ENCODE measurements at regions not wholly inside any gene's neighbourhood (a gene's known extent, or its start where the extent isn't known, plus 50 kb on each side); places are given as distances from the start of the nearest gene placed in this dataset.
"Not testable (repeated sequence)": the region's sequence is repeated elsewhere in the genome, so short reads cannot be mapped to it uniquely, and the experiment has no call there.

DNA sequence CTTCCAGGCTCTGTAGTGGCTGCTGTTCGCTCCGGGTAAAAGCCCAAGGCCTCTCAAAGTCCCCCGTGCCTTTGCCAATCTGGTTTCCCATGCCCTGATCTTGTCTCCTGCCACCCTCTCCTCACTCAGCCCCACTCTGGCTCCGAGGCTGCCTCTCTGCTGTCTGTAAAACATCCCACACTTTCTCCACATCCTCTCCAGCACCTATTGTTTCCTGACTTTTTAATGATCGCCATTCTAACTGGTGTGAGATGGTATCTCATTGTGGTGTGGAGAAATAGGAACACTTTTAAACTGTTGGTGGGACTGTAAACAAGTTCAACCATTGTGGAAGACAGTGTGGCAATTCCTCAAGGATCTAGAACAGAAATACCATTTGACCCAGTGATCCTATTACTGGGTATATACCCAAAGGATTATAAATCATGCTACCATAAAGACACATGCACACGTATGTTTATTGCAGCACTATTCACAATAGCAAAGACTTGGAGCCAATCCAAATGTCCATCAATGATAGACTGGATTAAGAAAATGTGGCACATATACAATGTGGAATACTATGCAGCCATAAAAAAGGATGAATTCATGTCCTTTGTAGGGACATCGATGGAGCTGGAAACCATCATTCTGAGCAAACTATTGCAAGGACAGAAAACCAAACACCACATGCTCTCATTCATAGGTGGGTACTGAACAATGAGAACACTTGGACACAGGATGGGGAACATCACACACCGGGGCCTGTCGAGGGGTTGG lies 112.9 kb downstream of the VEGFA start:
- H4K20me1 ChIP-seq (ENCODE audit: control insufficient read depth, insufficient read depth); H3K79me2 ChIP-seq (ENCODE audit: control insufficient read depth, insufficient read depth, low read length); DNase-seq (ENCODE audit: low read depth, low spot score); H3K4me3 ChIP-seq; H3K9me3 ChIP-seq (replicated peaks; ENCODE audit: control insufficient read depth, insufficient read depth, low read length); FAIRE-seq; H3K9ac ChIP-seq (ENCODE audit: control insufficient read depth, insufficient read depth, low read length); intact Hi-C loops (cut with micrococcal nuclease; ENCODE audit: unreplicated experiment); H3K4me2 ChIP-seq (ENCODE audit: control insufficient read depth, insufficient read depth); BruUV-seq (replicated peaks); H3K36me3 ChIP-seq (ENCODE audit: control insufficient read depth in 2 of 2, insufficient read depth in 2 of 2, low read length in 1 of 2); H3K27me3 ChIP-seq (replicated peaks in 1 of 2; ENCODE audit: control insufficient read depth in 2 of 2, insufficient read depth in 2 of 2, low read length in 1 of 2); in situ Hi-C loops (cut with MboI); H2AFZ ChIP-seq (ENCODE audit: control insufficient read depth, low read depth, low read length); H3K27ac ChIP-seq (ENCODE audit: control insufficient read depth, insufficient read depth); ATAC-seq: not testable (repeated sequence)
- SMC1A ChIA-PET (ENCODE audit: uncharacterized antibody, unreplicated experiment) = interaction anchor here (0.7 to 1.4 kb wide), 3 partner anchors 20 to 178 kb away, joined by 3 to 4 read pairs (median 4); no protein-coding TSS in a partner anchor
- H3K4me1 ChIP-seq (ENCODE audit: control insufficient read depth, insufficient read depth, low read length) = peaks cover 22% of the 10 kb centered on the region
- CTCF ChIA-PET = interaction anchor here (1.7 kb wide), 1 partner anchor 119 kb away, joined by 4 read pairs; no protein-coding TSS in a partner anchor
- WGBS (ENCODE audit: insufficient coverage, insufficient replicate concordance, low lambda C conversion rate, missing lambda C conversion rate) = 70% methylated on average over 9 of the region's 9 CpGs
- RAD21 ChIA-PET (ENCODE audit: unreplicated experiment) = interaction anchor here (1.5 kb wide), 1 partner anchor 94 kb away, joined by 4 read pairs; no protein-coding TSS in a partner anchor
- POLR2A ChIA-PET = interaction anchor here (1.0 kb wide), 1 partner anchor 31 kb away, joined by 3 read pairs; no protein-coding TSS in a partner anchor

DNA sequence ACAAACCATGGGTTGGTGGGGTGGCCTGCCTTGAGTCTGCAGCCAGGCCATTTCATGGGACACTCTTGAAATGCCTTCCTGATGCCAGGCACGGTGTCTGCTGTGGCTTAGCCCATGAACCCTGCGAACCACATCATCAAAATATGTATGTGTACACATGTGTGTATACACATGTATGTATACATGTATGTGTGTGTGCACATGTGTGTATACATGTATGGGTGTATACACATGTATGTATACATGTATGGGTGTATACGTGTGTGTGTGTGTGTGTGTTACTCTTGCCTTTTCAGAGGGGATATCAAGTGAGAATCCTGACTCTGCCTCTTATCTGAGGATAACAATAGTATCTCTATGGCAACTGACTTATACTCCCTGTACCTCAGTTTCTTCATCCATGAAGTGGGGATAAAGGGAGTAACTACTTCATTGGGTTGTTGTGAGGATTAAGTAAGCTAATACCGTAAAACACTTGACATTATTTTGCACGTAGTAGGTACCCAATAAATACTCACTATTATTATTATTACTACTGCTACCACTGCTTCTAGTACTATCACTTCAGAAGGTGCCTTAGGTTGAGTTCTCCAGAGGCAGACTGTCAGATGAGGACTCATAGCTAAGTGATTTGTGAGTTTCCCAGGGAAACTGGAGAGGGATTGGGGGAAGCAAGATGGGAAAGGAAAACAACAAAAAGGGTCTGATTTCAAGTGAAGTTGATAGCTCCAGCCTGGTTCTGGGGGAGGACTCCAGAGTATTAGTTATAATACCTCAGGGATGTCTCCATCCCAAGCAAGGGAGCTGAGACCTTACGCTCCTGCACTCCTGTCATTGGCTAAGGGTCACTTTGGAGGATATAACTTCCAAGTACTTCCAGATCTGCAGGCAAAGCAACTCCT lies 110.5 kb downstream of the VEGFA start:
- CTCF ChIA-PET = interaction anchor here (0.9 kb wide), 1 partner anchor 17 kb away, joined by 3 read pairs; no protein-coding TSS in a partner anchor
- TF ChIP-seq HDGF (IDR thresholded peaks at IDR 0.05) = no peak
- no peaks in the 10 kb centered on the region for H4K20me1 ChIP-seq (ENCODE audit: control insufficient read depth, insufficient read depth)

More for the DNA sequence above, 110.5 kb downstream of the VEGFA start:
- no peaks in the 10 kb centered on the region for H3K79me2 ChIP-seq (ENCODE audit: control insufficient read depth, insufficient read depth, low read length)
- SMC1A ChIA-PET (ENCODE audit: uncharacterized antibody, unreplicated experiment) = interaction anchor here (1.6 kb wide), 1 partner anchor 46 kb away, joined by 3 read pairs; no protein-coding TSS in a partner anchor
- in situ Hi-C loops (cut with MboI) = no loop called here
- no peaks in the 10 kb centered on the region for H3K9me3 ChIP-seq (replicated peaks; ENCODE audit: control insufficient read depth, insufficient read depth, low read length)
- no peaks in the 10 kb centered on the region for H3K27me3 ChIP-seq (replicated peaks in 1 of 2; ENCODE audit: control insufficient read depth in 2 of 2, insufficient read depth in 2 of 2, low read length in 1 of 2)
- H3K4me2 ChIP-seq (ENCODE audit: control insufficient read depth, insufficient read depth) = no peak overlapping the region
- H3K27ac ChIP-seq (ENCODE audit: control insufficient read depth, insufficient read depth) = no peak overlapping the region
- no peaks in the 10 kb centered on the region for H3K36me3 ChIP-seq (ENCODE audit: control insufficient read depth in 2 of 2, insufficient read depth in 2 of 2, low read length in 1 of 2)
- no peak for FAIRE-seq
- no peak overlapping the region for H3K9ac ChIP-seq (ENCODE audit: control insufficient read depth, insufficient read depth, low read length)
- no peak for DNase-seq (ENCODE audit: low read depth, low spot score)
- peaks cover 14% of the 10 kb centered on the region for H3K4me1 ChIP-seq (ENCODE audit: control insufficient read depth, insufficient read depth, low read length)
- WGBS (ENCODE audit: insufficient coverage, insufficient replicate concordance, low lambda C conversion rate, missing lambda C conversion rate) = 52% methylated on average over 6 of the region's 6 CpGs
- ATAC-seq = no peak
- H3K4me3 ChIP-seq = no peak overlapping the region
- RAD21 ChIA-PET (ENCODE audit: unreplicated experiment) = no interaction called here
- BruUV-seq (replicated peaks) = no TSS peak
- intact Hi-C loops (cut with micrococcal nuclease; ENCODE audit: unreplicated experiment) = no loop called here
- POLR2A ChIA-PET = no interaction called here
- H2AFZ ChIP-seq (ENCODE audit: control insufficient read depth, low read depth, low read length) = no peak overlapping the region
